AG10803 (cell line): ENCODE measurements at regions not wholly inside any gene's neighbourhood (a gene's known extent, or its start where the extent isn't known, plus 50 kb on each side); places are given as distances from the start of the nearest gene placed in this dataset.
"Not testable (repeated sequence)": the region's sequence is repeated elsewhere in the genome, so short reads cannot be mapped to it uniquely, and the experiment has no call there.

Experiments used
- DNase-seq: peaks from one replicate; pipeline ENCODE4 v3.0.0; 2010; ENCODE audit warnings: low read depth
- H3K4me3 ChIP-seq: 2 replicates; pipeline ENCODE4 v1.5.1; 2011; ENCODE audit warnings: mild to moderate bottlenecking, low read length, control low read depth
- CTCF ChIP-seq: conservative IDR thresholded peaks from 2 replicates; pipeline ENCODE4 v1.5.1; 2011; ENCODE audit warnings: mild to moderate bottlenecking, low read length, control low read depth, inconsistent platforms

- H3K4me3 ChIP-seq = no peak overlapping the region
- TF ChIP-seq CTCF = no peak
- DNase-seq = peak; percentile 25
These were observed 110.2 kb downstream of the RAP2A start for GRCh38 chr13:97544031-97544765.

- H3K4me3 ChIP-seq, DNase-seq: not testable (repeated sequence)
These were observed 111.1 kb downstream of the RAP2A start for GRCh38 chr13:97544971-97545499.

- no peak for TF ChIP-seq CTCF
- no peak overlapping the region for H3K4me3 ChIP-seq
- no peak for DNase-seq
These were observed 114.2 kb downstream of the RAP2A start for GRCh38 chr13:97548138-97548537.

- no peak overlapping the region for H3K4me3 ChIP-seq
- DNase-seq = no peak
- no peak for TF ChIP-seq CTCF
These were observed 114.7 kb downstream of the RAP2A start for GRCh38 chr13:97548711-97549110.

- no peak for DNase-seq
- no peak overlapping the region for H3K4me3 ChIP-seq
- TF ChIP-seq CTCF = no peak
These were observed 115.2 kb downstream of the RAP2A start for GRCh38 chr13:97549201-97549600.

- no peak overlapping the region for H3K4me3 ChIP-seq
- no peak for TF ChIP-seq CTCF
- no peak for DNase-seq
These were observed 120.5 kb downstream of the RAP2A start for GRCh38 chr13:97554496-97554895.

- no peak for TF ChIP-seq CTCF
- no peak overlapping the region for H3K4me3 ChIP-seq
- DNase-seq = no peak
These were observed 121.1 kb downstream of the RAP2A start for GRCh38 chr13:97555034-97555433.
